ENCODE measurements at regions not wholly inside any gene's neighbourhood (a gene's known extent, or its start where the extent isn't known, plus 50 kb on each side); places are given as distances from the start of the nearest gene placed in this dataset.

GRCh38 chr3:160125258-160125657, 100.0 kb upstream of the C3orf80 start:
- ATAC-seq (no peak), DNase-seq (ENCODE audit: low read depth in 1 of 2, low spot score in 1 of 2) (no peak), FAIRE-seq (no peak)
- no peak for TF ChIP-seq REST (IDR thresholded peaks at IDR 0.05)
- 0 out of 5 replicates have a peak, but pooled peaks of 1 of the 2 experiments have one; percentile 16 for TF ChIP-seq RAD21 (conservative IDR thresholded peaks at IDR 0.05 in 1 of 2, IDR thresholded peaks at IDR 0.05 in 1 of 2)
- TF ChIP-seq EP300 (IDR thresholded peaks at IDR 0.05) = peak; percentile 41 to 43; a peak in 2 of 5 replicates
- no peak for TF ChIP-seq MYC (IDR thresholded peaks at IDR 0.05; ENCODE audit: borderline replicate concordance, low read length)
- TF ChIP-seq CBX8 (IDR thresholded peaks at IDR 0.05) = no peak
- TF ChIP-seq ESRRA (IDR thresholded peaks at IDR 0.05; ENCODE audit: borderline replicate concordance, low read length) = no peak
- TF ChIP-seq JUNB (IDR thresholded peaks at IDR 0.05) = peak; percentile 37; the same call in 1 of the 2 replicates
- no peaks in the 10 kb centered on the region for H3K9me3 ChIP-seq
- POLR2A ChIA-PET = no interaction called here
- peak overlapping the region; percentile 15 for H3K4me2 ChIP-seq
- CTCF ChIA-PET = no interaction called here
- peaks cover 46% of the 10 kb centered on the region for H3K4me1 ChIP-seq
- H3K4me3 ChIP-seq = no peak overlapping the region
- WGBS (ENCODE audit: missing lambda C conversion rate) = 20% methylated on average over 2 of the region's 2 CpGs
- H3K27ac ChIP-seq = peak overlapping the region; percentile 85 to 86

GRCh38 chr3:160126051-160126450, 99.2 kb upstream of the C3orf80 start:
- POLR2A ChIA-PET = no interaction called here
- FAIRE-seq (no peak), ATAC-seq (no peak), DNase-seq (ENCODE audit: low read depth in 1 of 2, low spot score in 1 of 2) (no peak)
- TF ChIP-seq ELK1 (IDR thresholded peaks at IDR 0.05; ENCODE audit: low read depth, low read length) (no peak), HMGXB4 (CRISPR knock-in tag; IDR thresholded peaks at IDR 0.05; ENCODE audit: borderline replicate concordance) (no peak)
- H3K4me1 ChIP-seq = peaks cover 54% of the 10 kb centered on the region
- peak overlapping the region; percentile 15 for H3K4me2 ChIP-seq
- H3K27ac ChIP-seq = peak overlapping the region; percentile 85 to 86
- CTCF ChIA-PET = interaction anchor here (0.9 kb wide), 1 partner anchor 94 kb away, joined by 3 read pairs; no protein-coding TSS in a partner anchor
- no peak overlapping the region for H3K4me3 ChIP-seq
- no peaks in the 10 kb centered on the region for H3K9me3 ChIP-seq
- 53% methylated on average over 4 of the region's 4 CpGs for WGBS (ENCODE audit: missing lambda C conversion rate)

- no peak for TF ChIP-seq KDM1A (IDR thresholded peaks at IDR 0.05; ENCODE audit: low read depth)
- TF ChIP-seq NFE2L2 (conservative IDR thresholded peaks at IDR 0.05; ENCODE audit: low read length) = no peak
- TF ChIP-seq BHLHE40 (IDR thresholded peaks at IDR 0.05; ENCODE audit: low read depth, low read length) = no peak
- no peak for TF ChIP-seq JUN (IDR thresholded peaks at IDR 0.05)
- no peak for TF ChIP-seq KDM5A (IDR thresholded peaks at IDR 0.05)
- TF ChIP-seq HOXA7 (CRISPR knock-in tag; IDR thresholded peaks at IDR 0.05) = no peak
- TF ChIP-seq ZFP36 (IDR thresholded peaks at IDR 0.05; ENCODE audit: borderline replicate concordance, partially characterized antibody) = no peak
- no peak for TF ChIP-seq BCL3 (IDR thresholded peaks at IDR 0.05)
- no peak for TF ChIP-seq NR3C1 (IDR thresholded peaks at IDR 0.05)
- no peak for TF ChIP-seq PBX3 (IDR thresholded peaks at IDR 0.05)
- POLR2A ChIA-PET = no interaction called here
- Histone ChIP-seq H3K4me1 (peaks cover 56% of the 10 kb centered on the region), H3K4me2 (no peak overlapping the region), H3K4me3 (no peak overlapping the region), H3K27ac (peak overlapping the region; percentile 85 to 86; a peak in 5 of 6 replicates), H3K9me3 (no peaks in the 10 kb centered on the region)
- ATAC-seq (no peak), FAIRE-seq (no peak), DNase-seq (ENCODE audit: low read depth in 1 of 2, low spot score in 1 of 2) (no peak)
- CTCF ChIA-PET = interaction anchor here (1.3 kb wide), 1 partner anchor 94 kb away, joined by 4 read pairs; no protein-coding TSS in a partner anchor
- WGBS (ENCODE audit: missing lambda C conversion rate) = 91% methylated on average over 4 of the region's 4 CpGs
Measured at GRCh38 chr3:160126761-160127160, 98.5 kb upstream of the C3orf80 start.
